Esophagus squamous epithelium (tissue), 5 donors: ENCODE measurements at regions not wholly inside any gene's neighbourhood (a gene's known extent, or its start where the extent isn't known, plus 50 kb on each side); places are given as distances from the start of the nearest gene placed in this dataset.

ENCODE experiments used
- DNase-seq: peaks from one replicate; lab custom pipeline; 2025; lab: John Stamatoyannopoulos, UW
- H3K27ac ChIP-seq, 4 donors: fragments of 200-600 bp; sonication (generic); one replicate each; pipeline ENCODE4 v1.5.1; 2016 to 2019; ENCODE audit warnings: mild to moderate bottlenecking in 1 of 4
- H3K27me3 ChIP-seq, 4 donors: fragments of 200-600 bp; sonication (generic); 1 replicate in 3 of 4; 2 replicates in 1 of 4; pipeline versions ENCODE4 v1.5.1 to v1.6.0; 2017 to 2021; ENCODE audit warnings: antibody characterized with exemption in 1 of 4
- H3K36me3 ChIP-seq, 3 donors: fragments of 200-600 bp; sonication (generic); one replicate each; pipeline ENCODE4 v1.5.1; 2016 to 2019
- H3K4me1 ChIP-seq, 3 donors: fragments of 200-600 bp; sonication (generic); one replicate each; pipeline ENCODE4 v1.5.1; 2017 to 2019
- H3K4me3 ChIP-seq, 4 donors: fragments of 200-600 bp; sonication (generic); 1 replicate in 3 of 4; 2 replicates in 1 of 4; pipeline ENCODE4 v1.5.1; 2016 to 2019; ENCODE audit warnings: mild to moderate bottlenecking in 2 of 4, moderate library complexity in 1 of 4
- H3K9me3 ChIP-seq, 3 donors: fragments of 200-600 bp; sonication (generic); one replicate each; pipeline ENCODE4 v1.5.1; 2016 to 2019
- CTCF ChIP-seq, 6 experiments: fragments of 450-650 bp in 4 of 6; fragments of 200-600 bp in 2 of 6; sonication (generic) in 2 of 6; IDR thresholded peaks; one replicate each; pipeline ENCODE4 v1.5.1; 2016 to 2019; ENCODE audit warnings: antibody characterized with exemption in 6 of 6, mild to moderate bottlenecking in 4 of 6, moderate library complexity in 4 of 6
- POLR2A ChIP-seq, 4 donors: fragments of 450-650 bp; IDR thresholded peaks; one replicate each; pipeline ENCODE4 v1.6.1; 2017; ENCODE audit warnings: antibody characterized with exemption in 4 of 4, mild to moderate bottlenecking in 4 of 4, moderate library complexity in 3 of 4
- WGBS, 2 donors: methylation state at CpG; one replicate each; pipeline ENCODE4 v1.1.5; 2018; 5-methylcytosine and 5-hydroxymethylcytosine counted together
- intact Hi-C: fragments of 100-400 bp; cut with DNase I; formaldehyde crosslinking; loops from one replicate; pipeline ENCODE4 v1.15.0; 2022
- donor health status: DM: yes; HTN: yes; CAD: no.

- intact Hi-C loops: no loop called here
- TF ChIP-seq POLR2A (IDR thresholded peaks at IDR 0.05): no peak
- H3K4me3 ChIP-seq: no peak overlapping the region
- DNase-seq: no peak
- H3K27ac ChIP-seq: no peak overlapping the region
- H3K36me3 ChIP-seq: no peaks in the 10 kb centered on the region
- H3K4me1 ChIP-seq: no peaks in the 10 kb centered on the region
- no peaks in the 10 kb centered on the region for H3K27me3 ChIP-seq
- H3K9me3 ChIP-seq: no peaks in the 10 kb centered on the region
- 84 to 89% methylated on average over 5 of the region's 5 CpGs for WGBS, 2 donors
Measured at GRCh38 chr20:20932156-20932555, 174.0 kb downstream of the LINC00237 start.

DNA sequence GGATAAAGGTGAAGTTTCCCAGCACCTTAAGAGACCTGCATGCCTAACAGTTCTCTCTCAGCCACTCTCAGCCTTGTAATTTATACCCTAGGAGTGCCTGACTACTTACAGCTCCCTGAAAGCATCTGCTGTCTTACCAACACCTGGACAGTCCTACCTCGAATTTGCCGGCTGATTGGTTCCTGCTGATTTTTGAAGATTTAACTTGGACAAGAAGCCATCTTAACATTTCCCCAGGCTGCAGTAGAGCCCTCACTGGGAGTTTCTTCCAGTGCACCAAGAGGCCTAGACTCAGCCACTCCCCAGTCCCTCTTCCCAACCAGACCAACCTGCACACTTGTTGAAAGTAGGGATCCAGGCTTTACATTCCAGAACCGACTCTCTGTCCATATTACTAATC, 174.5 kb downstream of the LINC00237 start:
- WGBS, 2 donors: 69 to 77% methylated on average over 3 of the region's 3 CpGs
- intact Hi-C loops: no loop called here
- Histone ChIP-seq H3K36me3 (no peaks in the 10 kb centered on the region), H3K4me1 (no peaks in the 10 kb centered on the region), H3K27ac (no peak overlapping the region), H3K9me3 (no peaks in the 10 kb centered on the region), H3K4me3 (no peak overlapping the region), H3K27me3 (no peaks in the 10 kb centered on the region)
- DNase-seq: no peak
- TF ChIP-seq CTCF (IDR thresholded peaks at IDR 0.05) (no peak), POLR2A (IDR thresholded peaks at IDR 0.05) (no peak)

DNA sequence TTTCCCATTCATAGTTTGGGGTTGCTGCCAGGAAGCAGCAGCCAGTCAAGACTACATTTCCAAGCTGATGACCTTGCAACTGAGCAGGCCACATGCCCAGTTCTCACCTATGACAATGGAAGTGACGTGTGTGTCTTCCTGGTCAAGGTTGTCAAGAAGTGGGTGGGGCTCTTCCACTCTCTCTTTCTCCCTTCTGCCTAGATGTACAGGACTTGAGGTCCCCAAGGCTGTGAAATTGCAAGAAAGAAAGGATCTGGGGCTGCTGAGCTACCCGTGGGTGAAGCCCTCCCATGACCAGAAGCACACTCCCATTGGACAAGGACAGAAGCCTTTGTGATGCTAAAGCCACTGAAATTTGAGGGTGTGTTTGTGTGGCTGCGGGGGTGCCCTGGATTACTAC, 175.1 kb downstream of the LINC00237 start:
- no peak for TF ChIP-seq CTCF (IDR thresholded peaks at IDR 0.05)
- no peak for TF ChIP-seq POLR2A (IDR thresholded peaks at IDR 0.05)
- Histone ChIP-seq H3K9me3 (no peaks in the 10 kb centered on the region), H3K4me1 (no peaks in the 10 kb centered on the region), H3K36me3 (no peaks in the 10 kb centered on the region), H3K27me3 (no peaks in the 10 kb centered on the region), H3K4me3 (no peak overlapping the region), H3K27ac (no peak overlapping the region)
- no peak for DNase-seq
- intact Hi-C loops: no loop called here
- WGBS, 2 donors: 50 to 53% methylated on average over 3 of the region's 3 CpGs

GRCh38 chr20:20930500-20930899, 175.7 kb downstream of the LINC00237 start:
- no peak for DNase-seq
- Histone ChIP-seq H3K4me3 (no peak overlapping the region), H3K36me3 (no peaks in the 10 kb centered on the region), H3K27me3 (no peaks in the 10 kb centered on the region), H3K27ac (no peak overlapping the region), H3K4me1 (no peaks in the 10 kb centered on the region), H3K9me3 (no peaks in the 10 kb centered on the region)
- 69 to 72% methylated on average over 1 of the region's 1 CpG for WGBS, 2 donors
- intact Hi-C loops: no loop called here
- TF ChIP-seq POLR2A (IDR thresholded peaks at IDR 0.05): no peak
- TF ChIP-seq CTCF (IDR thresholded peaks at IDR 0.05): no peak

- Histone ChIP-seq H3K4me3 (no peak overlapping the region), H3K27me3 (no peaks in the 10 kb centered on the region), H3K4me1 (no peaks in the 10 kb centered on the region), H3K27ac (no peak overlapping the region), H3K9me3 (no peaks in the 10 kb centered on the region), H3K36me3 (no peaks in the 10 kb centered on the region)
- no peak for DNase-seq
- intact Hi-C loops: no loop called here
- no peak for TF ChIP-seq CTCF (IDR thresholded peaks at IDR 0.05)
- no peak for TF ChIP-seq POLR2A (IDR thresholded peaks at IDR 0.05)
- 48 to 53% methylated on average over 5 of the region's 5 CpGs for WGBS, 2 donors
Measured at GRCh38 chr20:20929341-20929740, 176.8 kb downstream of the LINC00237 start.
